IMR-90 (cell line): ENCODE measurements at regions not wholly inside any gene's neighbourhood (a gene's known extent, or its start where the extent isn't known, plus 50 kb on each side); places are given as distances from the start of the nearest gene placed in this dataset.

Source experiments
- ATAC-seq: fragments of 200-7000 bp; cut with Tn5 transposase; 2 replicates; pipeline ENCODE4 v1.9.1; 2020; ENCODE audit warnings: low read depth, mild to moderate bottlenecking, moderate library complexity
- BruUV-seq: library from RNA; stranded (reverse); fragments of 400-500 nt; replicated peaks from 2 replicates; lab custom pipeline; 2021; lab: Mats Ljungman, UMichigan
- CTCF ChIA-PET: fragments of 300-600 bp; formaldehyde crosslinking; extraction: SDS; loops from one replicate; lab custom pipeline; 2021; ENCODE audit warnings: antibody characterized with exemption; lab: Yijun Ruan, JAX
- POLR2A ChIA-PET: fragments of 300-600 bp; sonication (Branson Sonifier 250); formaldehyde crosslinking; loops from one replicate; lab custom pipeline; 2022; ENCODE audit warnings: antibody characterized with exemption; ENCODE audit not compliant: unreplicated experiment; lab: Charles Lee
- DNase-seq: peaks from one replicate; pipeline ENCODE4 v3.0.0; 2013
- H2AFZ ChIP-seq: replicated peaks from 2 replicates; pipeline ENCODE3; 2013; ENCODE audit warnings: low read length, mild to moderate bottlenecking; ENCODE audit not compliant: poor library complexity
- H2AK5ac ChIP-seq: 2 replicates; pipeline ENCODE4 v1.6.1; 2013; ENCODE audit warnings: low read depth, low read length, inconsistent platforms
- H2AK9ac ChIP-seq: replicated peaks from 2 replicates; pipeline ENCODE3; 2013; ENCODE audit warnings: mild to moderate bottlenecking, low read depth, low read length, moderate library complexity; ENCODE audit not compliant: poor library complexity
- H2BK120ac ChIP-seq: 2 replicates; pipeline ENCODE4 v1.6.1; 2013; ENCODE audit warnings: low read depth, low read length, inconsistent platforms
- H2BK15ac ChIP-seq: 3 replicates; pipeline ENCODE4 v1.6.1; 2013; ENCODE audit warnings: low read depth, low read length, inconsistent platforms
- H2BK20ac ChIP-seq: 2 replicates; pipeline ENCODE4 v1.6.1; 2013; ENCODE audit warnings: low read depth, mild to moderate bottlenecking, inconsistent platforms, low read length, moderate library complexity
- H2BK5ac ChIP-seq: 2 replicates; pipeline ENCODE4 v1.6.1; 2013; ENCODE audit warnings: mild to moderate bottlenecking, low read depth, low read length, inconsistent platforms; ENCODE audit not compliant: poor library complexity, severe bottlenecking
- H3K14ac ChIP-seq: replicated peaks from 2 replicates; pipeline ENCODE4 v1.6.1; 2013; ENCODE audit warnings: low read depth, low read length, inconsistent platforms
- H3K18ac ChIP-seq: 2 replicates; pipeline ENCODE4 v1.6.1; 2013; ENCODE audit warnings: low read depth, low read length, control low read depth
- H3K23ac ChIP-seq: 2 replicates; pipeline ENCODE4 v1.6.1; 2013; ENCODE audit warnings: low read depth, low read length, inconsistent platforms
- H3K27ac ChIP-seq: 2 replicates; pipeline ENCODE4 v1.5.1; 2013; ENCODE audit warnings: mild to moderate bottlenecking, control low read depth, low read length; ENCODE audit not compliant: insufficient read depth
- H3K27me3 ChIP-seq: 2 replicates; pipeline ENCODE4 v1.6.1; 2013; ENCODE audit warnings: low read length; ENCODE audit not compliant: control insufficient read depth, insufficient read depth
- H3K36me3 ChIP-seq: 2 replicates; pipeline ENCODE4 v1.6.1; 2013; ENCODE audit warnings: low read length, mixed read lengths; ENCODE audit not compliant: control insufficient read depth, insufficient read depth
- H3K4ac ChIP-seq: 2 replicates; pipeline ENCODE4 v1.6.1; 2013; ENCODE audit warnings: low read depth, low read length, inconsistent platforms
- H3K4me1 ChIP-seq: 2 replicates; pipeline ENCODE4 v1.6.1; 2013; ENCODE audit warnings: low read length, mixed read lengths; ENCODE audit not compliant: control insufficient read depth, insufficient read depth
- H3K4me2 ChIP-seq: 2 replicates; pipeline ENCODE4 v1.6.1; 2013; ENCODE audit warnings: low read depth, mild to moderate bottlenecking, control low read depth, low read length, moderate library complexity
- H3K4me3 ChIP-seq: 2 replicates; pipeline ENCODE4 v1.5.1; 2013; ENCODE audit warnings: low read depth, mild to moderate bottlenecking, control low read depth, low read length, moderate library complexity; ENCODE audit not compliant: insufficient read depth
- H3K56ac ChIP-seq: 2 replicates; pipeline ENCODE4 v1.6.1; 2013; ENCODE audit warnings: low read length, inconsistent platforms; ENCODE audit not compliant: insufficient read depth; ENCODE audit errors: extremely low read depth
- H3K79me1 ChIP-seq, 2 experiments: 2 replicates each; pipeline ENCODE4 v1.6.1; 2013; ENCODE audit warnings: low read length in 2 of 2, inconsistent platforms in 1 of 2, low read depth in 1 of 2
- H3K9ac ChIP-seq: 2 replicates; pipeline ENCODE4 v1.6.1; 2013; ENCODE audit warnings: low read depth, low read length, control low read depth
- H3K9me1 ChIP-seq: 2 replicates; pipeline ENCODE4 v1.6.1; 2013; ENCODE audit warnings: low read length, inconsistent platforms; ENCODE audit not compliant: insufficient read depth
- H3K9me3 ChIP-seq: 2 replicates; pipeline ENCODE4 v1.6.1; 2013; ENCODE audit warnings: low read length; ENCODE audit not compliant: control insufficient read depth, insufficient read depth
- H4K20me1 ChIP-seq: 2 replicates; pipeline ENCODE4 v1.6.1; 2013; ENCODE audit warnings: low read length, inconsistent platforms; ENCODE audit not compliant: insufficient read depth
- H4K5ac ChIP-seq: 2 replicates; pipeline ENCODE4 v1.6.1; 2013; ENCODE audit warnings: mild to moderate bottlenecking, low read depth, low read length, control low read depth
- H4K8ac ChIP-seq, 2 experiments: 2 replicates each; pipeline ENCODE4 v1.6.1; 2013; ENCODE audit warnings: low read depth in 2 of 2, low read length in 2 of 2, control low read depth in 1 of 2, inconsistent platforms in 1 of 2
- H4K91ac ChIP-seq: 2 replicates; pipeline ENCODE4 v1.6.1; 2013; ENCODE audit warnings: low read depth, low read length, inconsistent platforms; ENCODE audit not compliant: insufficient read depth
- BHLHE40 ChIP-seq: fragments of 150-350 bp; IDR thresholded peaks from 2 replicates; pipeline ENCODE4 v1.6.1; 2016; ENCODE audit warnings: mild to moderate bottlenecking, low read depth, low read length
- CEBPB ChIP-seq: IDR thresholded peaks from 2 replicates; pipeline ENCODE4 v1.6.1; 2012; ENCODE audit warnings: low read depth, low read length, improper control_type of control experiment
- CTCF ChIP-seq: conservative IDR thresholded peaks from 2 replicates; pipeline ENCODE4 v1.5.1; 2012; ENCODE audit warnings: mild to moderate bottlenecking, low read depth, low read length, improper control_type of control experiment
- MAFK ChIP-seq: IDR thresholded peaks from 2 replicates; pipeline ENCODE4 v1.6.1; 2012; ENCODE audit warnings: low read depth, low read length, improper control_type of control experiment
- MAZ ChIP-seq: IDR thresholded peaks from 2 replicates; pipeline ENCODE4 v1.6.1; 2012; ENCODE audit warnings: low read depth, mild to moderate bottlenecking, low read length, improper control_type of control experiment, moderate library complexity, borderline replicate concordance
- MXI1 ChIP-seq: IDR thresholded peaks from 2 replicates; pipeline ENCODE4 v1.6.1; 2012; ENCODE audit warnings: low read depth, mild to moderate bottlenecking, low read length, moderate library complexity, borderline replicate concordance
- NFE2L2 ChIP-seq: fragments of 150-350 bp; IDR thresholded peaks from 2 replicates; pipeline ENCODE4 v1.6.1; 2016; ENCODE audit warnings: low read depth, mild to moderate bottlenecking, low read length
- POLR2A ChIP-seq: IDR thresholded peaks from 2 replicates; pipeline ENCODE4 v1.6.1; 2012; ENCODE audit warnings: mild to moderate bottlenecking, low read depth, low read length
- RAD21 ChIP-seq: IDR thresholded peaks from 2 replicates; pipeline ENCODE4 v1.6.1; 2012; ENCODE audit warnings: low read length, improper control_type of control experiment
- RCOR1 ChIP-seq: IDR thresholded peaks from 2 replicates; pipeline ENCODE4 v1.6.1; 2012; ENCODE audit warnings: mild to moderate bottlenecking, low read length, improper control_type of control experiment; ENCODE audit not compliant: insufficient replicate concordance
- RFX5 ChIP-seq: IDR thresholded peaks from 2 replicates; pipeline ENCODE4 v1.8.0; 2012; ENCODE audit warnings: low read depth, mild to moderate bottlenecking, low read length, moderate library complexity
- SMC3 ChIP-seq: fragments of 150-350 bp; IDR thresholded peaks from 2 replicates; pipeline ENCODE4 v1.6.1; 2016; ENCODE audit warnings: low read depth, mild to moderate bottlenecking, antibody characterized with exemption, low read length, moderate library complexity
- USF2 ChIP-seq: fragments of 150-350 bp; IDR thresholded peaks from 2 replicates; pipeline ENCODE4 v1.6.1; 2017; ENCODE audit warnings: mild to moderate bottlenecking, antibody characterized with exemption, low read length, low read depth
- WGBS, 2 experiments: methylation state at CpG; one replicate each; pipeline versions ENCODE4 v1.1.5 to v1.1.7; 2013; ENCODE audit warnings: missing lambda C conversion rate in 2 of 2; ENCODE audit not compliant: insufficient read length in 1 of 2; ENCODE audit errors: extremely low coverage in 2 of 2; 5-methylcytosine and 5-hydroxymethylcytosine counted together
- dilution Hi-C: fragments of 300-500 bp; cut with HindIII; formaldehyde crosslinking; loops from one replicate; pipeline ENCODE4 v1.14.3; 2018; ENCODE audit warnings: low sequenced_read_pairs; ENCODE audit not compliant: unreplicated experiment
- in situ Hi-C: fragments of 300-500 bp; cut with MboI; formaldehyde crosslinking; loops from 3 replicates; pipeline ENCODE4 v1.14.3; 2019; ENCODE audit warnings: low sequenced_read_pairs, inconsistent platforms, mixed read lengths
- intact Hi-C: fragments of 100-400 bp; cut with micrococcal nuclease; formaldehyde crosslinking; loops from 2 replicates; pipeline ENCODE4 v1.10.0; 2022
- TF ChIP-seq, protein P1 (sequence below): fragments of 150-350 bp; IDR thresholded peaks from 2 replicates; pipeline ENCODE4 v1.6.1; 2016; ENCODE audit warnings: low read depth, mild to moderate bottlenecking, low read length, moderate library complexity, borderline replicate concordance

- Histone ChIP-seq H3K9me1 (no peaks in the 10 kb centered on the region), H2BK15ac (no peak overlapping the region), H2BK5ac (no peak overlapping the region), H3K36me3 (no peaks in the 10 kb centered on the region), H3K9me3 (0 out of 2 replicates have a peak, but pooled peaks cover 2% of the 10 kb centered on the region), H2BK20ac (no peak overlapping the region), H4K20me1 (no peaks in the 10 kb centered on the region), H3K56ac (no peak overlapping the region), H3K4me1 (no peaks in the 10 kb centered on the region), H2AK9ac (no peak overlapping the region), H3K27ac (no peak overlapping the region), H2AK5ac (no peak overlapping the region), H3K23ac (no peak overlapping the region), H3K9ac (no peak overlapping the region), H4K8ac (no peak overlapping the region), H3K4ac (no peak overlapping the region), H4K5ac (no peak overlapping the region), H3K18ac (no peak overlapping the region), H3K4me2 (no peak overlapping the region), H2AFZ (no peak overlapping the region), H3K79me1 (no peaks in the 10 kb centered on the region), H4K91ac (no peak overlapping the region), H2BK120ac (no peak overlapping the region), H3K4me3 (no peak overlapping the region), H3K14ac (no peak overlapping the region), H3K27me3 (no peaks in the 10 kb centered on the region)
- dilution Hi-C loops (no loop called here), intact Hi-C loops (no loop called here), in situ Hi-C loops (no loop called here)
- ChIA-PET CTCF (no interaction called here), POLR2A (no interaction called here)
- DNase-seq = no peak
- no peak for ATAC-seq
- WGBS, 2 experiments = no CpG with 5 or more reads among the region's 2 CpGs
- BruUV-seq = no TSS peak
- no peak for TF ChIP-seq RAD21
- TF ChIP-seq, protein P1, sequence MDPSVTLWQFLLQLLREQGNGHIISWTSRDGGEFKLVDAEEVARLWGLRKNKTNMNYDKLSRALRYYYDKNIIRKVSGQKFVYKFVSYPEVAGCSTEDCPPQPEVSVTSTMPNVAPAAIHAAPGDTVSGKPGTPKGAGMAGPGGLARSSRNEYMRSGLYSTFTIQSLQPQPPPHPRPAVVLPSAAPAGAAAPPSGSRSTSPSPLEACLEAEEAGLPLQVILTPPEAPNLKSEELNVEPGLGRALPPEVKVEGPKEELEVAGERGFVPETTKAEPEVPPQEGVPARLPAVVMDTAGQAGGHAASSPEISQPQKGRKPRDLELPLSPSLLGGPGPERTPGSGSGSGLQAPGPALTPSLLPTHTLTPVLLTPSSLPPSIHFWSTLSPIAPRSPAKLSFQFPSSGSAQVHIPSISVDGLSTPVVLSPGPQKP = no peak
- no peak for TF ChIP-seq MAZ
- no peak for TF ChIP-seq NFE2L2
- no peak for TF ChIP-seq MXI1
- TF ChIP-seq RFX5 = no peak
- no peak for TF ChIP-seq USF2
- no peak for TF ChIP-seq CEBPB
- TF ChIP-seq BHLHE40 = no peak
- TF ChIP-seq RCOR1 = no peak
- TF ChIP-seq POLR2A = no peak
- TF ChIP-seq MAFK = no peak
- TF ChIP-seq SMC3 = no peak
- no peak for TF ChIP-seq CTCF
These were observed 2547.7 kb downstream of the ARAP2 start for GRCh38 chr4:33696586-33696985.
